ENCODE measurements at regions not wholly inside any gene's neighbourhood (a gene's known extent, or its start where the extent isn't known, plus 50 kb on each side); places are given as distances from the start of the nearest gene placed in this dataset.
"Not testable (repeated sequence)": the region's sequence is repeated elsewhere in the genome, so short reads cannot be mapped to it uniquely, and the experiment has no call there.

- DNase-seq (ENCODE audit: low spot score), result no peak
These were observed 191.5 kb downstream of the MCHR2 start for GRCh38 chr6:99802396-99803031.

DNA sequence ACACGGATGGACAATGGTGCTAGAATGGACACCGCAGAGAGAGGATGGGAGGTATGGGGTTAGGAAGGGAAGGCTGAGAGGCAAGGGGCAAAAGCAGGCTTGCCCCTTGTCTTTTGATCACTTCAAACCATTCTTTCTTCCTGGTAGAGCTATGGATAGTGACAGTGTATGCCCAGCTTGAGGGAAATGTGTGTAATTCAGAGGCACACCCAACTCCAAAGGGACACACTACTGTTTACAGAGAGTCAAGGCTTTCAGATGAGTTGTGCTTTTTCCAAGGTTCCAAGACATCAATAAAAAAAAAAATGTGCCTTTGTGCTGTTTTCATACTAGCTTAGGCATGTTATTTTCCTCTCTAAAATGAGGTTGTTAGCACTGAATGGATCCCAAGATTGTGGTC is 185.0 kb downstream of the MCHR2 start:
- DNase-seq (ENCODE audit: low spot score), result no peak

- DNase-seq (ENCODE audit: low spot score), result no peak
These were observed 183.7 kb downstream of the MCHR2 start for GRCh38 chr6:99810295-99810694.

DNA sequence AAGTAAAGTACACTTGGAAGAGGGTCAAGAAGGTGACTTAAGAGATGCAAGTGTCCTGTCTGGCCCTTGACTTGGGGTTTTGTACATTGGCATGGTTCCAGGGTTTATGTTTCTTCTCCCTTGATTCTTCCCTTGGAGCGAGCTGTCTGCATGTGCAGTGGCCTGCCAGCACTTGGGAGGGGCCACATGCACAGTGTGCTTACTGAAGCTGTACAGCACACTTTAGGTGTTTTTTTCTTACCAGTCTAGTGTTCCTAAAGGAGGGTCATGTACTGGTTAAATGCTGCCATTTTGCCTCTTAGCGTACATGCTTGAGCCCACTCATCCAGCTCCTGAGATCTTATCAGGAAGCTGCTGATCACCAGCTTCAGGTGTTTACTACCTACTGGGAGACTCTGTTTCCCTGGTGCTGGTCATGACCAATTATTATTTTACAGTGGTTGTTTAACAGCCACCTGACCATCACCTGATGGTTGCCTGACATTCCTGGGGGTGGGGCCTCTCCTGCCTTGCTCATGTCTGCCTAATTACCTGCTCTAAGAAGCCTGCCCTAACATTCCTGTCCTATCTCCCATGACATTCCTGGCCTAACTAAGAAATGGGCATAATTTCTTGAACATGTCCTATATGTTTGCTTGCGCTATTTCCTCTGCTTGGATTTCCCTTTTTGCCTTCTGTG is 182.9 kb downstream of the MCHR2 start:
- no peak for DNase-seq (ENCODE audit: low spot score)

DNA sequence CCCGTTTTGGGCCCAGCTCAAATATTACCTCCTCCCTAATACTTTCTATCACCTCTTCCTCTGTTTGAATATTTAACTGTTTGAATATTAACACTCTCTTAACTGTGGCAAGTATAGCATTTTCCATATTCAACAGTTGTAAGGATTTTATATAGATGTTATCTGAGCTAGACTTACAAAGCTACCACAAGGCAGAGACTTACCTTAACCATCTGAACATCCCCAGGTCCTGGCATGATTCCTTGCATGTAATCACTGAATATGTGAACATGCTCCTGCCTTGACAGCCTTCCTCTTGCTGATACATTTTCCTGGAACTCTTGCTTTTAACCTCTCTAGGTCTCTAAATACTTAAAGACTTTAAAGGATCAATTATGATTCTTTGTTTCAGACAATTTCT is 182.4 kb downstream of the MCHR2 start:
- DNase-seq (ENCODE audit: low spot score), result no peak

GRCh38 chr6:99813565-99813964 is 180.5 kb downstream of the MCHR2 start:
- DNase-seq (ENCODE audit: low spot score), result no peak

DNA sequence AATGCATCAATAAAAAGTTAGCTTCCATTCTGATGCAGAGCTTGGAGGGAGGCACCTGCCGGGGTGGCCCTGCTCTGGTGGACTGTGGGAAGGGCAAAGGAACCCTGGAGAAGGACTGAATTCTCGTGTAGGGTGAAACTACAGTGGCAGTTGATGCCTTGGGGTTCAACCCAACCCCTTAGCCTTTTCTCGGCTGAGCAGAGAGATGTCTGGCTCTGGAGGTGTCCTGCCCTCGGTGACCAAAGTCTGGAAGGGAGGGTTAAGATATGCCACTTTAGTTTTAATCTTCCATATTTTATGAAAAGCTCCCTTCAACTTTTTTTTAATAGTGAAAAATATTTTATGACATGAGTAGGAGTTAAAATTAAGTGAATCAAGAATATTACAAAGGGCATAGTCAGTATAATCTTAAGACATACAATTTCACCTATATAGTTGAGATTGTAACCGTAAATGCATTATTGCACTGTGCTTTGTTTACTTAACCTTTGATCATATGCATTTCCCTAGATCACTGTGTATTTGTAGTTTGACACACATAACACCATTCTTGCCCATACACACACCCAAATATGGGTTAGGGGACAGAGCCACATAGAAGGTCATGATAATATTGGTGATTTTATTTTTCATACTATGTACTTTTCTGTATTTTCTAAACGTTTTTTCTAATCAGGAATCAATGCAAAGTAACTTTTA is 179.6 kb downstream of the MCHR2 start:
- no peak for DNase-seq (ENCODE audit: low spot score)

- no peak for DNase-seq (ENCODE audit: low spot score)
These were observed 177.2 kb downstream of the MCHR2 start for GRCh38 chr6:99816795-99817194.

- DNase-seq (ENCODE audit: low spot score), result no peak
These were observed 175.9 kb downstream of the MCHR2 start for GRCh38 chr6:99818161-99818560.

GRCh38 chr6:99819853-99820252 is 174.2 kb downstream of the MCHR2 start:
- DNase-seq (ENCODE audit: low spot score), result no peak

DNA sequence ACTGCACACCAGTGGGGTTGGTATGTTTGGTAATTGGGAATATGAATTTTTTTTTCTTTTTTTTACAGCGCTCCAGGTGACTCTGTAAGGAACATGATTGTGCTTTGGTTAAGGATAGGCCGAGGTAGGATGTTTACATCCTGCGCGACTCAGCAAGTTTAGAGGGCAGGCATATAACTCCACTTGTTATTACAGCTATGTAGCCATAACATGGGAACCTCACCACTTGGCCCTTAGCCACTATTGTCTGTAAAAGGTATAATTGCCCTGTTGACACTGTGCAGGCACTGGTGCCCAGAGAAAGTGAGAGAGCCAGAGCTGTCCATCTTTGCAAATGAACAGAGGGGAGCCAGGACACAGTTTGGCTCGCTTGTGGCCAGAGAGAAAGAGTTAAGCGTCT is 172.9 kb downstream of the MCHR2 start:
- no peak for DNase-seq (ENCODE audit: low spot score)

GRCh38 chr6:99822741-99823512 is 171.1 kb downstream of the MCHR2 start:
- DNase-seq (ENCODE audit: low spot score), result peak; percentile 13

GRCh38 chr6:99823513-99824235 is 170.3 kb downstream of the MCHR2 start:
- not testable (repeated sequence) for DNase-seq (ENCODE audit: low spot score)

- no peak for DNase-seq (ENCODE audit: low spot score)
These were observed 161.0 kb downstream of the MCHR2 start for GRCh38 chr6:99833034-99833433.

DNA sequence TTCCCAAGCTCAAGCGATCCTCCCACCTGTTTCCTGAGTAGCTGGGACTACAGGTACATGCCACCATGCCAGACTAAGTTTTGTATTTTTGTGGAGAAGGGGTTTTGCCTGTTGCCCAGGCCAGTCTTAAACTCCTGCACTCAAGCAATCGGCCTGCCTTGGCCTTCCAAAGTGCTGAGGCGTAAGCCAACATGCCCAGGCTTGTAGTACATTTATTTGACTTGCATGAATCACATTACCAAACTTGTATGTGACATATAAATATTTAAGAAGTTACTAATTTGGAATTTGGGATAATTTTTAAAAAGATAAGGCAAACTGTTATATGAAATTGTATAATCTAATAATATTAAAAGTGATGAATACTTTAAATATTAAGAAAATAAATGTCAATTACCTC is 157.6 kb downstream of the MCHR2 start:
- no peak for DNase-seq (ENCODE audit: low spot score)

DNA sequence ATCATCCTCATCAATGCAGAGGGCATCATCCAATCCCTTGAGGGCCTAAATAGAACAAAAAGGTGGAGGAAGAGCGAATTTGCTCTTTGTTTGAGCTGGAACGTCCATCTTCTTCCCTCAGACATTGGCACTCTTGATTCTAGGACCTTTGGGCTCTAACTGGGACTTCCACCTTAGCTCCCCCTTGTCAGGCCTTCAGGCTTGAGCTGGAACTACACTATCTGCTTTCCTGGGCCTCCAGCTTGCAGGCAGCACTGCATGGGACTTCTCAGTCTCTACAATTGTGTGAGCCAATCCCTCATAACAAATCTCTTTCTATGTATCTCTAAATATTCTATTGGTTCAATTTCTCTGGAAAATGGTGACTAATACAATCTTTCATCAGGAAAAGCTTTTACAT is 155.4 kb downstream of the MCHR2 start:
- DNase-seq (ENCODE audit: low spot score), result no peak

DNA sequence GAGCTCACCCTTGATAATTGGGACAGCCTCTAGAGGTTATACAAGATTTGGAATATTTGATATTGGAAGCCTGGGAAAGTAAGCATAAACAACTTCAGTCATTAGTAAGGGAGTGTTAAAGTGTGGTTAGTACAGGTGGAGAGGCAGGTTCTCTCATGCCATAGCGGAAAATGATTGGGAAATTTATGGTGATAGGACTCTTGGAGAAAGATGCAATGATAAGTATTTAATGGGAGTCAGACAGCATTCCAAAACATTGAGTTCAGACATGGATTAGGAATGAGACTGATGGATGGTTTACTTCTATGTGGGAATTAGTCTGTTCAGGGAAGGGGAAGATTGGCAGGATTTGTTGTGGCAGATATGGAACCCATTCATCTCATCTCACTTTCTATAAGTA is 152.7 kb downstream of the MCHR2 start:
- DNase-seq (ENCODE audit: low spot score), result no peak

DNA sequence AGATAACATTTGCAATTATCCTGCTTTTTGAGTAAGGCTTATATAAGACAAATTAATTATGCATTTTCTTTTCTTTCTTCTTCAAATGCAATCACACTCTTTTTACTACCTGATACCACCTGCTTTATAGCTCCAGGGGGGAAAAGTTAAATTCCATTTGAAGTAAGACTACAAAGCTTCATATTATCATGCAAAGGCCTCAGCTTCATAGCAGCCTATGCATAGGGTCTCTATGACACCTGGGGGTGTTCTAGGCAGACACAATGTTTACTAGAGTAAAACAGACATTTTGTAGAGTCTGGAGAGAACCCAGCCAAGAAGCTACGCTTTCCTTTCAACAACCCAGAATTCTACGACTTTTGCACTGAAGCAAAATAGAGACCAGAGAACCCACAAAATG is 148.0 kb downstream of the MCHR2 start:
- no peak for DNase-seq (ENCODE audit: low spot score)

DNA sequence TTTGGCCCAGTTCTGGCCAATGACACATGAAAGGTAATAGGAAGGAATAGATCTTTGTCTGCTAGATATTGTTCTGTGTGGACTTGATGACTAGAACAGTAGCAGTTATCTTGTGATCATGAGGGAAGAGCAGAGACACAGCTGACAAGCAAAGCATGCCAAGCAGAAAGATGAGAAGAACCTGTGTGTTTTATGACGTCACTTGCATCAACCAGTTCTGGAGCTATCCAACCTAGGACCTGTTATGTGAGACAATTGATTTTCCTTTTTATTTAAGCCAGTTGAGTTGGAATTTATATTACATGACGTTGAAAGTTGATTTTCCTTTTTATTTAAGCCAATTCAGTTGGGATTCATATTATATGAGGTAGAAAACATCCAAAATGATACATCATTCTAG is 143.2 kb downstream of the MCHR2 start:
- DNase-seq (ENCODE audit: low spot score), result no peak

DNA sequence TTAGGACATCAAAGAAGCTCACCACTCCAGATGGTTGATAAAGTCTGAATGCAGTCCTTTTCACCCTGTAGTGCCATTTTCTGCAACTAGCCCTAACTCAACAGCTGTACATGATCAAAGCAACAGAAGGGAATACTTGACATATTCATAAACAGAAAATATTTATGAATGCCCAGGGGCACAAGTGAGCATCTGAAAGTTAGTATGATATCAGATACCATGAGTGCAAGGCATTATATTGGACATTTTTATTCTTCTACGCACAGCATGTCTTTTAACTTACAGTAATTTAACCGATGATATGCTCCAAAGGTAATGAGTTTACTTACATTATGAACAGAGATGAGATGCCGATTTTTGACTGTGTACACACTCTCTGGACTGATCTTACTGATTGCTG is 142.0 kb downstream of the MCHR2 start:
- no peak for DNase-seq (ENCODE audit: low spot score)

DNA sequence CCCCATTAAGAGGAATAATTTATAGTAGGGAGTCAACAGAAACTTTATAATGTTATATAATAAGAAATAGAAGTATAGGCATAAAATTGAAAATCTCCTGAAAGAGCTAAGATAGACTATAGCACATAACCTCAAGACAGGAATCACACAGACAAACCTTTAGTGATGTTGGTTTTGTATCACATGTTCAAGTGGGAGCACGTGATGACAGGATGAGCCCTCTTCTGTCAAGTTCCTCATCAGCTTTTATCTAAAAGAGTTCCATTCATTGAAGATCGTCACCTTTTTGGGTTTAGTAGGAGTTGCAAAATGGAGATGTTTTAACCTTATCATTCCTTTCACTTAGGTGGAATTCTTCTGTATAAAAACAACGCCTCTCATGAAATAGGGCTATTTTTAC is 127.0 kb downstream of the MCHR2 start:
- no peak for DNase-seq (ENCODE audit: low spot score)

GRCh38 chr6:99868074-99868702 is 125.8 kb downstream of the MCHR2 start:
- DNase-seq (ENCODE audit: low spot score), result peak; percentile 56

Measured in hematopoietic multipotent progenitor cell treated with erythropoietin and hydrocortisone succinate and interleukin-3 and kit ligand, for 15 days (in vitro differentiated cells).